GM19328 (cell line): ENCODE measurements at regions not wholly inside any gene's neighbourhood (a gene's known extent, or its start where the extent isn't known, plus 50 kb on each side); places are given as distances from the start of the nearest gene placed in this dataset.
"Not testable (repeated sequence)": the region's sequence is repeated elsewhere in the genome, so short reads cannot be mapped to it uniquely, and the experiment has no call there.

Experiments
- ATAC-seq: cut with Tn5 transposase; IDR thresholded peaks from one replicate; pipeline ENCODE4 v1.9.1; 2021; ENCODE audit warnings: mild to moderate bottlenecking, moderate library complexity; ENCODE audit not compliant: unreplicated experiment

- no peak for ATAC-seq
Observed at GRCh38 chr7:49580000-49580399, 193.4 kb upstream of the VWC2 start.

- ATAC-seq = no peak
Observed at GRCh38 chr7:49580761-49581160, 192.7 kb upstream of the VWC2 start.

GRCh38 chr7:49583440-49583839 lies 190.0 kb upstream of the VWC2 start:
- ATAC-seq = no peak

- no peak for ATAC-seq
Observed at GRCh38 chr7:49596701-49597491, 176.5 kb upstream of the VWC2 start.

- ATAC-seq = no peak
Observed at GRCh38 chr7:49597805-49598204, 175.6 kb upstream of the VWC2 start.

GRCh38 chr7:49611951-49612350 lies 161.5 kb upstream of the VWC2 start:
- ATAC-seq = no peak

- ATAC-seq = no peak
Observed at GRCh38 chr7:49613759-49614158, 159.7 kb upstream of the VWC2 start.

GRCh38 chr7:49614974-49615373 lies 158.5 kb upstream of the VWC2 start:
- not testable (repeated sequence) for ATAC-seq

- no peak for ATAC-seq
Observed at GRCh38 chr7:49618028-49618427, 155.4 kb upstream of the VWC2 start.

- ATAC-seq = no peak
Observed at GRCh38 chr7:49623943-49624342, 149.5 kb upstream of the VWC2 start.

- ATAC-seq = no peak
Observed at GRCh38 chr7:49624611-49625010, 148.8 kb upstream of the VWC2 start.

- ATAC-seq = no peak
Observed at GRCh38 chr7:49630513-49630912, 142.9 kb upstream of the VWC2 start.

- no peak for ATAC-seq
Observed at GRCh38 chr7:49631071-49631815, 142.2 kb upstream of the VWC2 start.

- no peak for ATAC-seq
Observed at GRCh38 chr7:49631960-49632359, 141.5 kb upstream of the VWC2 start.

- no peak for ATAC-seq
Observed at GRCh38 chr7:49635800-49636199, 137.6 kb upstream of the VWC2 start.

- no peak for ATAC-seq
Observed at GRCh38 chr7:49636400-49636799, 137.0 kb upstream of the VWC2 start.

- no peak for ATAC-seq
Observed at GRCh38 chr7:49638166-49638565, 135.3 kb upstream of the VWC2 start.

GRCh38 chr7:49639068-49639593 lies 134.3 kb upstream of the VWC2 start:
- ATAC-seq = no peak

- ATAC-seq = no peak
Observed at GRCh38 chr7:49639808-49640207, 133.6 kb upstream of the VWC2 start.

- ATAC-seq = no peak
Observed at GRCh38 chr7:49643321-49643720, 130.1 kb upstream of the VWC2 start.

- no peak for ATAC-seq
Observed at GRCh38 chr7:49643736-49644135, 129.7 kb upstream of the VWC2 start.
